ENCODE measurements at regions not wholly inside any gene's neighbourhood (a gene's known extent, or its start where the extent isn't known, plus 50 kb on each side); places are given as distances from the start of the nearest gene placed in this dataset.
"Not testable (repeated sequence)": the region's sequence is repeated elsewhere in the genome, so short reads cannot be mapped to it uniquely, and the experiment has no call there.

DNA sequence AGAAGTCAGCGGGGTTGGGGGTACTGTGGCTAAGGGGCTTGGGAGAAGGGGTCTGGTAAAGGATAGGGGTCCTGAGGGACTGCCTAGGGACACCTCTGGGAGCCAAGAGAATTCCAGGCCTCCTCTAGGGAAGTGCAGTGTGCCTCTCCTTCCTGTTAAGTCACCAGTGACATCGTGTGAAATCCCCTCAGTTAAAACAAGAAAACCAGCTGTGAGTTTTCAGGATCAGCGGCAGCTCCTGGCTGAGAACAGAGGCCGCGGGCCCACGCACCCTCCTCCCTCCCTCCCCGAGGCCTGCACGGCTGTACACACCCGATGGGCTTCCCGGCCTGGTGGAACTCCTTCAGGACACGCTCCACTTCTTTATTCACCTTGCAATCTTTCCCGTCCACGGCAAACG is 5400.0 kb upstream of the TPTE start:
- TF ChIP-seq PAX5 (IDR thresholded peaks at IDR 0.05; ENCODE audit: insufficient read depth, low read length, severe bottlenecking); TAF1 (IDR thresholded peaks at IDR 0.05; ENCODE audit: low read depth, low read length): not testable (repeated sequence)

All from GM12891 (cell line).